Esophagus muscularis mucosa (tissue), 3 donors: ENCODE measurements at regions not wholly inside any gene's neighbourhood (a gene's known extent, or its start where the extent isn't known, plus 50 kb on each side); places are given as distances from the start of the nearest gene placed in this dataset.

Experiments
- CTCF ChIP-seq, 3 experiments: fragments of 200-600 bp in 2 of 3; fragments of 450-650 bp in 1 of 3; sonication (generic) in 2 of 3; IDR thresholded peaks; one replicate each; pipeline ENCODE4 v1.5.1; 2017 to 2019; ENCODE audit warnings: antibody characterized with exemption in 3 of 3, mild to moderate bottlenecking in 2 of 3, moderate library complexity in 1 of 3
- POLR2A ChIP-seq: fragments of 450-650 bp; IDR thresholded peaks from one replicate; pipeline ENCODE4 v1.6.1; 2017; ENCODE audit warnings: antibody characterized with exemption, moderate library complexity, mild to moderate bottlenecking, low read depth
- POLR2AphosphoS5 ChIP-seq, 2 donors: sonication (generic); formaldehyde crosslinking; IDR thresholded peaks; one replicate each; pipeline ENCODE4 v1.6.1; 2017; ENCODE audit warnings: antibody characterized with exemption in 2 of 2

- no peak for TF ChIP-seq CTCF (IDR thresholded peaks at IDR 0.05)
- no peak for TF ChIP-seq POLR2AphosphoS5 (IDR thresholded peaks at IDR 0.05)
- no peak for TF ChIP-seq POLR2A
Observed at GRCh38 chr10:88222881-88223280, 359.5 kb downstream of the PTEN start.
